NCI-H1092 treated with DMSO at 0.1 percent for 48 hours (cell line): ENCODE measurements at regions not wholly inside any gene's neighbourhood (a gene's known extent, or its start where the extent isn't known, plus 50 kb on each side); places are given as distances from the start of the nearest gene placed in this dataset.
"Not testable (repeated sequence)": the region's sequence is repeated elsewhere in the genome, so short reads cannot be mapped to it uniquely, and the experiment has no call there.

ENCODE experiments used
- DNase-seq: peaks from one replicate; lab custom pipeline; 2025; lab: John Stamatoyannopoulos, UW

GRCh38 chr14:52202151-52202550, 65.3 kb upstream of the PTGDR start:
- no peak for DNase-seq

- no peak for DNase-seq
These were observed 77.1 kb upstream of the PTGDR start for GRCh38 chr14:52190337-52190931.

- no peak for DNase-seq
These were observed 78.2 kb upstream of the PTGDR start for GRCh38 chr14:52189325-52189724.

GRCh38 chr14:52188381-52188780, 79.1 kb upstream of the PTGDR start:
- DNase-seq, result no peak

- no peak for DNase-seq
These were observed 82.3 kb upstream of the PTGDR start for GRCh38 chr14:52185178-52185577.

GRCh38 chr14:52182853-52183252, 84.6 kb upstream of the PTGDR start:
- no peak for DNase-seq

GRCh38 chr14:52179141-52179790, 88.2 kb upstream of the PTGDR start:
- DNase-seq, result no peak

GRCh38 chr14:52175982-52176502, 91.5 kb upstream of the PTGDR start:
- DNase-seq, result no peak

- DNase-seq, result not testable (repeated sequence)
These were observed 95.6 kb upstream of the PTGDR start for GRCh38 chr14:52171932-52172331.

GRCh38 chr14:52166822-52167221, 98.0 kb upstream of the NID2 start:
- DNase-seq, result no peak

- DNase-seq, result no peak
These were observed 86.9 kb upstream of the NID2 start for GRCh38 chr14:52155651-52156213.

- DNase-seq, result no peak
These were observed 86.3 kb upstream of the NID2 start for GRCh38 chr14:52154992-52155650.

GRCh38 chr14:52153939-52154338, 85.1 kb upstream of the NID2 start:
- peak; percentile 13 for DNase-seq

- DNase-seq, result no peak
These were observed 81.3 kb upstream of the NID2 start for GRCh38 chr14:52150162-52150561.

GRCh38 chr14:52148371-52148770, 79.5 kb upstream of the NID2 start:
- DNase-seq, result no peak

- DNase-seq, result no peak
These were observed 77.6 kb upstream of the NID2 start for GRCh38 chr14:52146504-52146903.

- not testable (repeated sequence) for DNase-seq
These were observed 75.2 kb upstream of the NID2 start for GRCh38 chr14:52144099-52144498.

- no peak for DNase-seq
These were observed 73.6 kb upstream of the NID2 start for GRCh38 chr14:52142504-52142903.

- DNase-seq, result peak; percentile 95
These were observed 62.9 kb upstream of the NID2 start for GRCh38 chr14:52131640-52132320.

GRCh38 chr14:52129721-52130120, 60.9 kb upstream of the NID2 start:
- DNase-seq, result no peak

- DNase-seq, result no peak
These were observed 57.0 kb upstream of the NID2 start for GRCh38 chr14:52125885-52126284.
